HFFc6 (cell line): ENCODE measurements at regions not wholly inside any gene's neighbourhood (a gene's known extent, or its start where the extent isn't known, plus 50 kb on each side); places are given as distances from the start of the nearest gene placed in this dataset.

Experiments used
- DNase-seq: peaks from one replicate; pipeline ENCODE4 v3.0.0-alpha.2; 2018
- H3K27ac Mint-ChIP-seq: 2 replicates; pipeline ENCODE4 v1.8.0; 2020; ENCODE audit warnings: mild to moderate bottlenecking, mixed read lengths
- H3K27me3 Mint-ChIP-seq: 2 replicates; pipeline ENCODE4 v1.8.0; 2021; ENCODE audit warnings: mild to moderate bottlenecking, moderate library complexity, mixed read lengths; ENCODE audit not compliant: insufficient read depth
- H3K36me3 Mint-ChIP-seq: 2 replicates; pipeline ENCODE4 v1.8.0; 2021; ENCODE audit warnings: low read depth, mixed read lengths
- H3K4me1 Mint-ChIP-seq: 2 replicates; pipeline ENCODE4 v1.8.0; 2020; ENCODE audit warnings: low read depth, mixed read lengths
- H3K4me3 Mint-ChIP-seq: 2 replicates; pipeline ENCODE4 v1.8.0; 2020; ENCODE audit warnings: mild to moderate bottlenecking, moderate library complexity, mixed read lengths
- H3K9me3 Mint-ChIP-seq: 2 replicates; pipeline ENCODE4 v1.8.0; 2020; ENCODE audit warnings: mild to moderate bottlenecking, mixed read lengths
- CTCF ChIP-seq: fragments of 200-600 bp; sonication (generic); IDR thresholded peaks from 2 replicates; pipeline ENCODE4 v1.5.0; 2021; ENCODE audit warnings: antibody characterized with exemption, mild to moderate bottlenecking

GRCh38 chr7:68121655-68122054, 1125.0 kb downstream of the TYW1 start:
- no peak for DNase-seq
- Mint-ChIP-seq H3K9me3 (peaks cover 51% of the 10 kb centered on the region), H3K4me3 (no peak overlapping the region), H3K27ac (no peak overlapping the region), H3K4me1 (no peaks in the 10 kb centered on the region), H3K36me3 (peaks cover 9% of the 10 kb centered on the region), H3K27me3 (no peaks in the 10 kb centered on the region)
- TF ChIP-seq CTCF: no peak

- no peaks in the 10 kb centered on the region for H3K27me3 Mint-ChIP-seq
- H3K4me3 Mint-ChIP-seq: no peak overlapping the region
- peaks cover 9% of the 10 kb centered on the region for H3K36me3 Mint-ChIP-seq
- no peaks in the 10 kb centered on the region for H3K4me1 Mint-ChIP-seq
- H3K27ac Mint-ChIP-seq: no peak overlapping the region
- TF ChIP-seq CTCF: no peak
- H3K9me3 Mint-ChIP-seq: peaks cover 46% of the 10 kb centered on the region
- DNase-seq: no peak
These were observed 1126.2 kb downstream of the TYW1 start for GRCh38 chr7:68122801-68123200.

GRCh38 chr7:68125168-68125567, 1128.5 kb downstream of the TYW1 start:
- no peaks in the 10 kb centered on the region for H3K27me3 Mint-ChIP-seq
- no peaks in the 10 kb centered on the region for H3K36me3 Mint-ChIP-seq
- no peak overlapping the region for H3K27ac Mint-ChIP-seq
- no peak for TF ChIP-seq CTCF
- no peak overlapping the region for H3K4me3 Mint-ChIP-seq
- peaks cover 30% of the 10 kb centered on the region for H3K9me3 Mint-ChIP-seq
- DNase-seq: no peak
- no peaks in the 10 kb centered on the region for H3K4me1 Mint-ChIP-seq

GRCh38 chr7:68133045-68133444, 1136.4 kb downstream of the TYW1 start:
- H3K36me3 Mint-ChIP-seq: no peaks in the 10 kb centered on the region
- DNase-seq: no peak
- H3K27ac Mint-ChIP-seq: no peak overlapping the region
- no peaks in the 10 kb centered on the region for H3K4me1 Mint-ChIP-seq
- H3K4me3 Mint-ChIP-seq: no peak overlapping the region
- no peaks in the 10 kb centered on the region for H3K27me3 Mint-ChIP-seq
- no peak for TF ChIP-seq CTCF
- peaks cover 28% of the 10 kb centered on the region for H3K9me3 Mint-ChIP-seq

GRCh38 chr7:68143345-68143744, 1146.7 kb downstream of the TYW1 start:
- H3K4me1 Mint-ChIP-seq: no peaks in the 10 kb centered on the region
- no peaks in the 10 kb centered on the region for H3K27me3 Mint-ChIP-seq
- peaks cover 4% of the 10 kb centered on the region; the same call in 1 of the 2 replicates for H3K36me3 Mint-ChIP-seq
- no peak overlapping the region for H3K27ac Mint-ChIP-seq
- TF ChIP-seq CTCF: no peak
- peaks cover 46% of the 10 kb centered on the region for H3K9me3 Mint-ChIP-seq
- DNase-seq: no peak
- no peak overlapping the region for H3K4me3 Mint-ChIP-seq

DNA sequence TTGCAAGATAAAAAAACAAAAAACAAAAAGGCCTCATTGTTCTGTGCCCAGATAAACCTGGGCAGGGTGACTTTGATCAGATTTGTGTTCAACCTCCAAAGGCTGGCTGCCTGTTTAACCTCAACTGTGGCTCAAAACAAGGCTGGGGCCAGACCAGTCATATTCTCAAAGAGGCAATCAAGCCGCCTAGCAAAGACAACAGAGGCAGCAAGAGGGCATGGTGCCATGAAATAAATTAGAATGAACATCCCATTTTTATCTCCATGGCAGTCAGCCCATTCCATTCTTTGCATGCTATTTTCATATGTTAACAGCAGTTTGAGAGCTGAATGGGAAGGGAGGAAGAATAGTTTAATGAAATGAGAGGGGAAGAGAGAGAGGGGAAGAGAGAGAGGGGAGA, 1150.3 kb downstream of the TYW1 start:
- Mint-ChIP-seq H3K36me3 (peaks cover 4% of the 10 kb centered on the region; the same call in 1 of the 2 replicates), H3K27me3 (peaks cover 3% of the 10 kb centered on the region; the same call in 1 of the 2 replicates), H3K4me3 (no peak overlapping the region), H3K9me3 (peaks cover 55% of the 10 kb centered on the region), H3K27ac (no peak overlapping the region), H3K4me1 (no peaks in the 10 kb centered on the region)
- DNase-seq: no peak
- TF ChIP-seq CTCF: no peak
